H9 (cell line): ENCODE measurements at regions not wholly inside any gene's neighbourhood (a gene's known extent, or its start where the extent isn't known, plus 50 kb on each side); places are given as distances from the start of the nearest gene placed in this dataset.

Source experiments
- DNase-seq: peaks from one replicate; pipeline ENCODE4 v3.0.0-alpha.2; 2017
- H2AFZ ChIP-seq: one replicate; pipeline ENCODE4 v1.6.1; 2013; ENCODE audit warnings: mild to moderate bottlenecking, low read length, control low read depth, moderate library complexity
- H2AK5ac ChIP-seq: 2 replicates; pipeline ENCODE4 v1.6.1; 2013; ENCODE audit warnings: low read length, control low read depth, mixed read lengths; ENCODE audit not compliant: insufficient read length
- H2BK120ac ChIP-seq: one replicate; pipeline ENCODE4 v1.6.1; 2013; ENCODE audit warnings: low read depth, mild to moderate bottlenecking, low read length, control low read depth, inconsistent platforms; ENCODE audit not compliant: poor library complexity, severe bottlenecking
- H2BK12ac ChIP-seq: 2 replicates; pipeline ENCODE4 v1.6.1; 2013; ENCODE audit warnings: low read length, control low read depth, mixed read lengths, low read depth; ENCODE audit not compliant: insufficient read length
- H2BK15ac ChIP-seq: 2 replicates; pipeline ENCODE4 v1.6.1; 2013; ENCODE audit warnings: low read depth, low read length, control low read depth
- H2BK20ac ChIP-seq: one replicate; pipeline ENCODE4 v1.6.1; 2013; ENCODE audit warnings: low read depth, mild to moderate bottlenecking, low read length, control low read depth, inconsistent platforms; ENCODE audit not compliant: poor library complexity, severe bottlenecking
- H2BK5ac ChIP-seq: 2 replicates; pipeline ENCODE4 v1.6.1; 2013; ENCODE audit warnings: low read length, control low read depth, mixed read lengths; ENCODE audit not compliant: insufficient read length
- H3K14ac ChIP-seq: 2 replicates; pipeline ENCODE4 v1.6.1; 2013; ENCODE audit warnings: low read length, control low read depth; ENCODE audit not compliant: insufficient read depth
- H3K18ac ChIP-seq: 2 replicates; pipeline ENCODE4 v1.6.1; 2013; ENCODE audit warnings: low read depth, mild to moderate bottlenecking, mixed read lengths, low read length, control low read depth; ENCODE audit not compliant: insufficient read length
- H3K23ac ChIP-seq: 2 replicates; pipeline ENCODE4 v1.6.1; 2013; ENCODE audit warnings: low read length, control low read depth, mixed read lengths, low read depth; ENCODE audit not compliant: insufficient read length
- H3K23me2 ChIP-seq: 2 replicates; pipeline ENCODE4 v1.6.1; 2013; ENCODE audit warnings: low read depth, mild to moderate bottlenecking, mixed read lengths, low read length, control low read depth; ENCODE audit not compliant: insufficient read length, poor library complexity, severe bottlenecking
- H3K27ac ChIP-seq: 2 replicates; pipeline ENCODE4 v1.5.1; 2013; ENCODE audit warnings: low read length, control low read depth, mixed read lengths, low read depth; ENCODE audit not compliant: insufficient read length
- H3K27me3 ChIP-seq: 2 replicates; pipeline ENCODE4 v1.6.1; 2013; ENCODE audit warnings: low read length, control low read depth, inconsistent platforms; ENCODE audit not compliant: insufficient read depth
- H3K4ac ChIP-seq: 2 replicates; pipeline ENCODE4 v1.6.1; 2013; ENCODE audit warnings: low read depth, mild to moderate bottlenecking, control low read depth, inconsistent platforms, low read length, moderate library complexity
- H3K4me1 ChIP-seq: 2 replicates; pipeline ENCODE4 v1.6.1; 2013; ENCODE audit warnings: low read length, control low read depth, inconsistent platforms; ENCODE audit not compliant: insufficient read depth
- H3K4me2 ChIP-seq: 2 replicates; pipeline ENCODE4 v1.6.1; 2013; ENCODE audit warnings: low read length, control low read depth, mixed read lengths; ENCODE audit not compliant: insufficient read length, insufficient read depth
- H3K56ac ChIP-seq: 2 replicates; pipeline ENCODE4 v1.6.1; 2013; ENCODE audit warnings: low read depth, mild to moderate bottlenecking, mixed read lengths, low read length, control low read depth; ENCODE audit not compliant: insufficient read length
- H3K79me1 ChIP-seq: 2 replicates; pipeline ENCODE4 v1.6.1; 2013; ENCODE audit warnings: low read depth, mild to moderate bottlenecking, moderate library complexity, low read length, control low read depth, inconsistent platforms; ENCODE audit not compliant: insufficient read depth, poor library complexity, severe bottlenecking
- H3K79me2 ChIP-seq: 2 replicates; pipeline ENCODE4 v1.6.1; 2013; ENCODE audit warnings: low read length, control low read depth, inconsistent platforms; ENCODE audit not compliant: insufficient read depth
- H3K9ac ChIP-seq: 2 replicates; pipeline ENCODE4 v1.6.1; 2013; ENCODE audit warnings: low read length, control low read depth, mixed read lengths; ENCODE audit not compliant: insufficient read length; ENCODE audit errors: extremely low read depth
- H3K9me3 ChIP-seq: one replicate; pipeline ENCODE4 v1.6.1; 2013; ENCODE audit warnings: low read depth, low read length, inconsistent platforms; ENCODE audit not compliant: control insufficient read depth
- H3T11ph ChIP-seq: one replicate; pipeline ENCODE4 v1.6.1; 2013; ENCODE audit warnings: mild to moderate bottlenecking, low read length, control low read depth, inconsistent platforms
- H4K20me1 ChIP-seq: one replicate; pipeline ENCODE4 v1.6.1; 2013; ENCODE audit not compliant: control insufficient read depth, insufficient read length, insufficient read depth
- H4K5ac ChIP-seq: 2 replicates; pipeline ENCODE4 v1.6.1; 2013; ENCODE audit warnings: low read depth, mild to moderate bottlenecking, mixed read lengths, low read length, control low read depth; ENCODE audit not compliant: insufficient read length
- H4K8ac ChIP-seq: replicated peaks from 2 replicates; pipeline ENCODE4 v1.6.1; 2013; ENCODE audit warnings: low read length, control low read depth, mixed read lengths, low read depth; ENCODE audit not compliant: insufficient read length
- H4K91ac ChIP-seq: 2 replicates; pipeline ENCODE4 v1.6.1; 2013; ENCODE audit warnings: low read depth, mild to moderate bottlenecking, moderate library complexity, mixed read lengths, low read length, control low read depth; ENCODE audit not compliant: insufficient read length
- H3K27ac Mint-ChIP-seq, 3 experiments: 2 replicates in 2 of 3; 3 replicates in 1 of 3; pipeline ENCODE4 v1.8.0; 2020 to 2021; ENCODE audit warnings: mixed read lengths in 3 of 3, mild to moderate bottlenecking in 1 of 3, moderate library complexity in 1 of 3
- H3K27me3 Mint-ChIP-seq: 2 replicates; pipeline ENCODE4 v1.8.0; 2021; ENCODE audit warnings: low read depth, mild to moderate bottlenecking, moderate library complexity, mixed read lengths
- H3K36me3 Mint-ChIP-seq, 3 experiments: 2 replicates in 2 of 3; 3 replicates in 1 of 3; pipeline ENCODE4 v1.8.0; 2020 to 2021; ENCODE audit warnings: low read depth in 3 of 3, mixed read lengths in 3 of 3; ENCODE audit not compliant: insufficient read depth in 1 of 3
- H3K4me1 Mint-ChIP-seq, 2 experiments: 2 replicates each; pipeline ENCODE4 v1.8.0; 2020; ENCODE audit warnings: mixed read lengths in 2 of 2
- H3K4me3 Mint-ChIP-seq, 2 experiments: 2 replicates in 1 of 2; 3 replicates in 1 of 2; pipeline ENCODE4 v1.8.0; 2020 to 2021; ENCODE audit warnings: mild to moderate bottlenecking in 2 of 2, mixed read lengths in 2 of 2, moderate library complexity in 1 of 2
- H3K9me3 Mint-ChIP-seq, 2 experiments: 2 replicates in 1 of 2; 3 replicates in 1 of 2; pipeline ENCODE4 v1.8.0; 2020; ENCODE audit warnings: mild to moderate bottlenecking in 2 of 2, mixed read lengths in 2 of 2, moderate library complexity in 1 of 2
- CTCF ChIP-seq: fragments of 200-600 bp; sonication (generic); conservative IDR thresholded peaks from 3 replicates; pipeline ENCODE4 v1.8.0; 2021; ENCODE audit warnings: antibody characterized with exemption, mild to moderate bottlenecking
- WGBS: extraction: QIAGEN DNeasy Blood & Tissue Kit; methylation state at CpG from one replicate; pipeline ENCODE4 v1.1.7; 2013; ENCODE audit warnings: missing lambda C conversion rate, low lambda C conversion rate, mixed read lengths; ENCODE audit not compliant: insufficient read length; ENCODE audit errors: extremely low coverage; 5-methylcytosine and 5-hydroxymethylcytosine counted together

GRCh38 chr4:92252846-92253245 is 50.9 kb upstream of the GRID2 start:
- DNase-seq: no peak
- no peak overlapping the region for H4K5ac ChIP-seq
- Mint-ChIP-seq H3K9me3 (peaks cover 90 to 95% of the 10 kb centered on the region in 2 experiments), H3K4me3 (no peak overlapping the region), H3K4me1 (no peaks in the 10 kb centered on the region), H3K27ac (no peak overlapping the region), H3K36me3 (peaks cover 40 to 82% (median 69%) of the 10 kb centered on the region in 3 experiments), H3K27me3 (peaks cover 70% of the 10 kb centered on the region)
- no peaks in the 10 kb centered on the region for H3K27me3 ChIP-seq
- no peak overlapping the region for H2BK15ac ChIP-seq
- H3K18ac ChIP-seq: no peak overlapping the region
- H3K79me2 ChIP-seq: no peaks in the 10 kb centered on the region
- H2BK20ac ChIP-seq: no peak overlapping the region
- no peak overlapping the region for H3T11ph ChIP-seq
- H2AK5ac ChIP-seq: no peak overlapping the region
- no peak overlapping the region for H3K9ac ChIP-seq
- H3K23ac ChIP-seq: no peak overlapping the region
- no peak overlapping the region for H2BK5ac ChIP-seq
- H4K91ac ChIP-seq: no peak overlapping the region
- H3K23me2 ChIP-seq: no peaks in the 10 kb centered on the region
- peaks cover 57% of the 10 kb centered on the region for H3K9me3 ChIP-seq
- H3K4me1 ChIP-seq: no peaks in the 10 kb centered on the region
- no peak overlapping the region for H2AFZ ChIP-seq
- WGBS: no CpG with 5 or more reads among the region's 3 CpGs
- no peak overlapping the region for H3K4me2 ChIP-seq
- no peaks in the 10 kb centered on the region for H4K20me1 ChIP-seq
- no peak overlapping the region for H2BK120ac ChIP-seq
- no peak for TF ChIP-seq CTCF
- no peak overlapping the region for H3K14ac ChIP-seq
- no peak overlapping the region for H3K27ac ChIP-seq
- H3K79me1 ChIP-seq: no peaks in the 10 kb centered on the region
- H4K8ac ChIP-seq: no peak overlapping the region
- no peak overlapping the region for H2BK12ac ChIP-seq
- H3K4ac ChIP-seq: no peak overlapping the region
- no peak overlapping the region for H3K56ac ChIP-seq
